Caki2 (cell line): ENCODE measurements at regions not wholly inside any gene's neighbourhood (a gene's known extent, or its start where the extent isn't known, plus 50 kb on each side); places are given as distances from the start of the nearest gene placed in this dataset.
"Not testable (repeated sequence)": the region's sequence is repeated elsewhere in the genome, so short reads cannot be mapped to it uniquely, and the experiment has no call there.

ENCODE experiments used
- DNase-seq: peaks from one replicate; pipeline ENCODE4 v3.0.0-alpha.2; 2015; ENCODE audit warnings: low read depth
- in situ Hi-C: cut with HindIII; loops from 2 replicates; pipeline ENCODE4 v1.10.0; 2016; ENCODE audit warnings: low sequenced_read_pairs, low pct_unique_long_range_greater_than_20kb, mixed read lengths

DNA sequence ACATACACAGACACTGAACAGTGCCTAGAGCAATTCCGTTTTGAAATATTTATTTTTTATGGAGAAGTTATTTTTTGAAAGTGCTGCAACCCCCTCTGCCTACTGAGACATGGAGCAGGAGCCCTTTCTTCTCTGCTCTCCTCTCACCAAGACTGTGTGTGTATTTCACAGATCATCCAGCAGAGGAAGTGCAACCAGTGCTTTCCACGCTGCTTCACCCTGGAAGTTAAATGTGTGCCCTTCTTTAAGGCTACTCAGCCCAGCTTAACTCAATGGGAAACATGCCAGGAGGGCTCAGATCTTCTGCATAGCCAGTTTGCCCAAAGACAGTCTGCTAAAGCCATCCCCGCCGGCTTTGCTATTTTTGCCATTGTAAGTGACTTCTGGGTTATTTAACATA lies 606.3 kb downstream of the TLE1 start:
- no peak for DNase-seq
- in situ Hi-C loops: no loop called here

DNA sequence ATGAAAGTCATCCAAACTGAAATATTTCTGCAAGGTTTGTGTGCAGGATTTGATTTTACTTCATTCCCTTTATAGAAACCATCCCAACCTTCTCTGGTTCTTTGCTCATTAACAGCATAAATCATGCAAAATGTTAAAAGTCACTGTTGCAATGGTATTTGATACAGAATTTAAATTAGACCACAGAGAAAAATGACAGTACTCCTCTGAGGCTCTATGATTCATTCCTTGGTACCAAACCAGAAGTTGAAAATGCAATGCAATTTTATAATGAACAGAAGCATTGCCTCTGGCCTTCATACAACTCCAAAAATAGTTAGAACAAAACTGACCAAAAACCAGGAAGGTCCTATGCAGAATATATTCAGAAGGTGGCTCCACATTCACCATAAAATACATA lies 607.1 kb downstream of the TLE1 start:
- DNase-seq: no peak
- in situ Hi-C loops: no loop called here

DNA sequence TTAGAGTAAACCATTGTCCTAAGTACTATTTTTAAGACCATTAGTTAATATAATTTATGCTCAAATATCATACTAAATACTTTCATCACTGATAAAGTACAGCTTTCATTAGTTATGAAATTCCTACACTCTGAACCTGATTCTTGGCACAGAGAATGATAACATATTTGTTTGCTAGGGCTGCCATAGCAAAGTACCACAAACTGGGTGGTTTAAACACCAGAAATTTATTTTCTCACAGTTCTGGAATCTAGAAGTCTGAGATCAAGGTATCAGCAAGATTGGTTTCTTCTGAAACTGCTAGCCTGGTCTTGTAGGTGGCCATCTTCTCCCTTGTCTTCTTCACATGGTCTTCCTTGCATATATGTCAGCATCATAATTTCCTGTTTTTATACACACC lies 608.4 kb downstream of the TLE1 start:
- DNase-seq: no peak
- in situ Hi-C loops: no loop called here

DNA sequence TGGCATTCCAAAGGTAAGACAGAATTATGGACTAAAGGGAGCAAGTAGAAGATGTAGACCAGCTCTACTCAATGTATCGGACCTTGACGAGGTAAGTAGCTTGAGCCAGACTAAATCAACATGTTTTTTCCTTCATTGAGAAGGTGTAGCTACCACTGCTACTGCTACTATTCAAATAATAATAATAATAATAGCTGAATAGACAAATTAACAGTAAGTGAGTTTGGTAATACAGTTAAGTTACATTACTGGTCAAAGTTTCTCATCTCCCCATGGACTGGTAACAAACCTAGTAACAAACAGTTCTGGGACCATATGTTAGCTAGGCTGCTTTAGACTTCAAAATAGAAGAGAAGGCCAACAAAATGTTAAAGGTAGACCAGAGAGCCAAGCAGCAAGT lies 609.2 kb downstream of the TLE1 start:
- no peak for DNase-seq
- in situ Hi-C loops: no loop called here

DNA sequence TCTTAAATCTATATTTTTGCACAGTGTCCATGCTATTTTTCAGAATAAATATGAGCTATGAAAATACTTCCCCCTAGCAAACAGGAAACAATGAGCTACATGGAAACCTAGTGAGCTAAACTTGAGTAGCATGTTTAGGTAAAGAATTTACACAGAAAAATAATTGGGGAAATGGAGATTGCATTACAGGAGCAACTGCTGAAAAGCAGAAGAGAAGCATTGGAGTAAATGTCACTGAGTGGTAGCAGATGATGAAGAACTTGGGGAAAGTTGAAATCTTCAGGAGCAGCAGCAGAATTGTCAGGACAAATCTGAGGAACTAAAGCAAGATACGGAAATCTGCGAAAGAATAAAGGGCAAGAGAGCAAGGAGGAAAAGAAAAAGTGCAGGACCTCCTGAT lies 610.3 kb downstream of the TLE1 start:
- no peak for DNase-seq
- in situ Hi-C loops: no loop called here

DNA sequence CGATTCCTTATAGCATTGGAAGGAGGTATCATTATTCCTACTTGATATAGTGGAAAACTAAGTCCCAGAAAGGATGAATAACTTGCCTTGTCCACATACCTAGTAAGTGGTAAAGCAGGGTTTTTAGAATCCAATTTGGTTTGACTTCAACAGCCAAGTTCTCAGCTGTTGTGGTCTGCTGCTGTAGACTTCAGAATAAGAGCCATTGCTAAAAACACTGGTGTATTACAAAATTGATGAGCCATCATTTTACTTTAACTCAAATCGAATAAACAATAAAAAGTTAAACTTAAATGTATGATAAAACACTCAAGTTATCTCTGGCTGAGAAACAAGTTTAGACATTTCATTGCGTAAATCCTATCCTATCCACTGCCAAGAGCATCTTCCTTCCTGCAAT lies 610.8 kb downstream of the TLE1 start:
- no peak for DNase-seq
- in situ Hi-C loops: no loop called here

DNA sequence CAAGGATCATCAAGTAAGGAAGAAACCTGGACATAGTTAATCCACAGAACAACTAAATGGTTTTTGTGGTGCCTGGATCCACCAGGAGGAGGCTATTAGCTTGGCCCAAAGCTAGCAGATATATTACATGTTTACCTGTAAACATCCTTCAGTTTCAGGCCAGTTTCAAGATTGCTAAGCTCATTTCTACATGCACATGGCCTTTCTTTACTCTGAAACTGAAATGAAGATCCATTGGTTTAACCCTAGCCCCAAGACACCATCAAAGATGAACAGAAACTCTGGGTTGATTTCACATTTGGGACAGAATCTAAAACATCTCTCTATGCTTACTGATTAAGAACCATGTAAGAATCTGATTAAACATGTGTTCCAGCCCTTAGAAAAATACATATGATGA lies 611.8 kb downstream of the TLE1 start:
- no peak for DNase-seq
- in situ Hi-C loops: no loop called here

DNA sequence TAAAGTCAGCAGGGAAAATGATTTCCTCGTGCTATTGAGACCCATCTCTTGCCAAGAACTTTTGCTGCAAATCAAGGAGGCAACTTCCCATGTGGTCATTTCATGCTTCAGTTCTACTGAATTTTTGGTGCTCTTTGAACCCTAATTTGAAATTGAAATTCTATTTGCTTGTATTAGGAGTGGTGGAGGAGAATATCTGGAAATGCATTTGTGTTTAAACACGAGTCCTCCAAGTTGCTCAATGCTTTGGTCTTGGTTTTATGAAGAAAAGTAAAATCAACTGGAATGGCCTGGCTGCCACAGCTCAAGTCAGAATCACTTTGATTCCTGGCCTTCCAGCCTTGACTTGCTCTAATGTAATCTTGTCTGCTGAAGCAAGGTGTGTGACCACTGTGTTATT lies 613.2 kb downstream of the TLE1 start:
- in situ Hi-C loops: no loop called here
- no peak for DNase-seq

DNA sequence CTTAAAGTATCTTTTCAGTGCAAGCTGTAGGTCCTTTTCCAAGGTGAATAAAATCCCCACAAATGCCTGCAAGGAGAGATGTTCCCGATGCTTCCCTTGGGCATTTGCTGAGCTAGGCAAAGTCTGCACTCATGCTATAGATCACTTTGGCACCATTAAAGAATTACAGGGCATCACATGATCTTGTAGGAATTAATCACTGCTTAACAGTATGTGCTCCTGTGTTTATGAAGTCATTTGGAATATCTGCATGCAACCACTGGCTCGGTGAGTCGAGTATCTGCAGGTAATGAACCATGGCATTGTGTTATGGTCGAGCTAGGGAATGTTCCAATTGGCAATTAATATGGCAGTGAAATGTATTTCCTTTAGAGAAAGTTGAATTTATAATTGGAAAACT lies 615.1 kb downstream of the TLE1 start:
- peak; percentile 22 for DNase-seq
- in situ Hi-C loops: no loop called here

DNA sequence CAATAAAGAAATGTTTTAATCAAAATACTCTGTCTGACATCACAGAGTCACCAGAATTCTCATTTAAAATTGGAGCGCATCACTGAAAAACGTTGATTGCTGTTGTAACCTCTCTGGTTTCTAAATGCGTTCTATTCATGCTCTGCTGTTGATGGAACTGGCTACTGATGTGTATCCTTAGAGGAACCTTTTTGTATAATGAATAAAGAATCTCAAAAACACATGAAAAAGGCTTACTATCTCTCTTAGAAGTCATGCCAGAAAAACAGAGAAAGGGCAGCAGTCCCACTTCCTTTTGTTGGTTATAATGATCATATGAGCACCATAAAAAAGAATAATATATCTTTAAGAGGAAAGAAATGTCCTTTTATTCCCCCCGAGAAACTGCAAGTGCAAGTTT lies 615.5 kb downstream of the TLE1 start:
- in situ Hi-C loops: no loop called here
- DNase-seq: no peak

DNA sequence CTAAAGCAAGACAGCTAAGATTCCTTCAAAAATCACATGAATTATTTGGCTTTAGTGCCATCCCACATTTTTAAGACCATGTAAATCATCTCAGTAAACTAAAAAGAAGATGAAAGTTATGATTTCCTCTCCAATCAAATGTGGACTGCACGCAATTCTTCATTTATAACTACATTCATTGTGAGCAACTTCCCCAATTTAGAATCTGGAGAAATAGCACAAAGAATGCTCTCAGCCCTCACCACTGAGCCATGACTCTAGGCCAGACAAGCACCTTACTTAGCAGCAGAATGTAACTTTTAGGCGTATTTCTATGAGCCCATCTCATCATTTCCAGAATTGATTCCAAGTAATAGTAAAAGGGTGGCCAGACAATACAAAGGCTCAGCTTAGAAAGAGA lies 616.6 kb downstream of the TLE1 start:
- no peak for DNase-seq
- in situ Hi-C loops: no loop called here

DNA sequence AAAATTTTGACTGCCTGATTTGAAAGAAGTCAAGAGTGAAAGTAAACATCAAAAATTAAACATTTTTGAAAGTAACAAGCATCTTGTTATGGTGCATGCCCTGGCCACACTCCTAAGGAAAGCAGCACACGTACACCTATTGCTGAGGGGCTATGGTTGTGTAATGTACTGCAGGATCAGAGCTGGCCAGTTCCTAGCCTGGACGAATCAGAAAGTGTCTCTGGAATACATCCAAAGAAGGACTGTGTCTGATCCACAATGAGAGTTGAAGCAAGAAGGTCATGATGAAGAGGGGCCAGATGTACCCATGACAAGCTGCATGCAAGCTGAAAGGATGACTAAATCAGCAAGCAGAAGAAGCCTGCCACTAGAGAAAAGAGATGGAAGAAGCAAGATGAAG lies 618.2 kb downstream of the TLE1 start:
- in situ Hi-C loops: no loop called here
- no peak for DNase-seq

DNA sequence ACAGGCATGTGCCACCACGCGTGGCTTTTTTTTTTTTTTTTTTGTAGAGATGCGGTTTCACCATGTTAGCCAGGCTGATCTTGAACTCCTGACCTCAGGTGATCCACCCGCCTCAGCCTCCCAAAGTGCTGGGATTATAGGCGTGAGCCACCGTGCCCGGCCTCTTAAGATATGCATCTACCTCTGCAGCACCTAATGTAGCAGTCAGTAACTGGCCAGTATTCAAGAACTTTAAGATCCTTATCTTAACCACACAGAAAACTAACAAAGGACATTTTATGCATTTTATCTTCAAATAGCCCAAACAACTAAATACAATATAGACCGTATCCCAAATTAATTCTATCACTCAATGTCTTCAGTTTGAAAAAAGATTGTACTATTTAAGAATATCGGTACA lies 618.7 kb downstream of the TLE1 start:
- DNase-seq: no peak
- in situ Hi-C loops: no loop called here

DNA sequence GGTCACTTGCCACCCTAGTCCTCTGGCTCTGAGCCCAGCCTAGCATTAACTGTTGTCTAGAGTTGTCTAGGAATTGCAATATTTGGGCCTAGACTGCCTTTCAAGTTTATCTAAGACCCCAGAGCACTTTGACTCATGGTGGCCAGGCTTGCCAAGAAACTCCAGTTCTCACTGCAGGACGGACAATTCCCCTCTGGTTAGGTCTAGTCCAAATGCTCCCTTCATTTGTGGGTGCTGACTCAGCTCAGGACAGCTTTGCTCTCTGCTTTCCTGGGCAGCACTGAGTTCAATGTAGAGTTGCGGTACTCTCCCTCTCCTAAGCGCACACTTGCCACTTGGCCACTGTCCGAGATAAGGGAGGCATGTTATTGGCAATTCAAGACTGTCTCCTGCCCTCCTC lies 619.4 kb downstream of the TLE1 start:
- DNase-seq: no peak
- in situ Hi-C loops: no loop called here

DNA sequence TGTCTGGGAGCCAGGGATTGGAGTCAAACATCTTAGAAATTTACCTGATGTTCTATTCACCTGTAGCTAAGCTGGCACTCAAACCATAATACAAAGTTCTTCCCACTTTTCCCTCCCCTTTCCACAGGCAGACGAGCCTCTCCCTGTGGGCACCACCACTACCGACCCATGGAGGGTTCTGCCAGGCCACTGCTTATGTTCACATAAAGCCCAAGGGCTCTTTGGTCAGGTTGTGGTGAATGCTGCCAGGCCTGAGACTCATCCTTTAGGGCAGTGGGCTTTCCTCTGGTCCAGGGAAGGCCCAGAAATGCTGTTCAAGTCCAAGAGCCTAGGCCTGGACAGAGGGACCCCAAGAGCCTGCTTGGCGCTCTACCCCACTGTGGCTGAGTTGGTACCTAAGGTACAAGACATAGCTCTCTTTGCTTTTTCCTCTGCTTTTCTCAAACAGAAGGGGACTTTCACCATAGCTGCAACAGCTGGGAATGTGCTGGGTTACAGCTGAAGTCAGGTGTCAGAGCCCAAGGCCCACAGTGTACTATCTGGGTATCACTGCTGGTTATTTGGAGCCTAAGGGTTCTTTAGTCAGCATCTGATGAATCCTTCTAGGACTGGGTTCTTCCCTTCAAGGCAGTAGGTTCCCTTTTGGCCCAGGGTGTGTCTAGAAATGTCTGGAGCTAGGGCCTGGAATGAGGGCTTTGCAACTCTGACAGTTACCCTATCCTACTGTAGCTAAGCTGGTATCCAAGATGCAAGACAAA lies 620.1 kb downstream of the TLE1 start:
- in situ Hi-C loops: no loop called here

DNA sequence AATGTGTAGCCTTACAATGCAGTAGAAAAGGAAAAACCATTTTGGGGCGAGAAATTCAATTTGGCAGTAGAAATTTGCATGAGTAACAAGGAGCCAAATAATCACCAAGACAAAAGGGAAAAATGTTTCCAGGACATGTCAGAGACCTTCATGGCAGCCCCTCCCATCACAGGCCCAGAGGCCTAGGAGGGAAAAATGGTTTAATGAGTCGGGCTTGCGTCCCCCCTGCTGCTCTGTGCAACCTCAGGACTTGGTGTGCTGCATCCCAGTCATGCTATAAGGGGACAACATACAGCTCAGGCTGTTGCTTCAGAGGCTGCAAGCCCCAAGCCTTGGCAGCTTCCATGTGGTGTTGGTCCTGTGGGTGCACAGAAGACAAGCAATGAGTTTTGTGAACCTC lies 626.4 kb downstream of the TLE1 start:
- in situ Hi-C loops, DNase-seq: not testable (repeated sequence)

More for the DNA sequence above, 620.1 kb downstream of the TLE1 start:
- no peak for DNase-seq

DNA sequence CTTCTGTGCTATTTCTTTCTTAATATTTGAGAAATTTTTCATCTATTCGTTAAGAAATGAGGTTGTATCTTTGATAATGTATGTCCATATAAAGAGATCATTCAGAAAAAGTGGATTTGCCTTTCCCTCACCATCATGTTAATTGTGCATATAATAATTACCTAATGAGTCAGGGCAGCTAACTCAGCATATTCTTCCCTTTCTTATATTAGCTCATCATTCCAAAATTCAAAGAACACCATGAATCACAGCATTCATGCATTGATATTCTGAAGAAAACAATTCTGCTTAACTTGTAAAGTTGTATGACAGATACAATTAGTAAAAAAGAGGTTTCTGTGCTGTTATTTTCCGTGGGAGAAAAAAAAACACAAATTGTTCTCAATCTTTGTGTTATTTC lies 630.6 kb downstream of the TLE1 start:
- in situ Hi-C loops: no loop called here
- no peak for DNase-seq

DNA sequence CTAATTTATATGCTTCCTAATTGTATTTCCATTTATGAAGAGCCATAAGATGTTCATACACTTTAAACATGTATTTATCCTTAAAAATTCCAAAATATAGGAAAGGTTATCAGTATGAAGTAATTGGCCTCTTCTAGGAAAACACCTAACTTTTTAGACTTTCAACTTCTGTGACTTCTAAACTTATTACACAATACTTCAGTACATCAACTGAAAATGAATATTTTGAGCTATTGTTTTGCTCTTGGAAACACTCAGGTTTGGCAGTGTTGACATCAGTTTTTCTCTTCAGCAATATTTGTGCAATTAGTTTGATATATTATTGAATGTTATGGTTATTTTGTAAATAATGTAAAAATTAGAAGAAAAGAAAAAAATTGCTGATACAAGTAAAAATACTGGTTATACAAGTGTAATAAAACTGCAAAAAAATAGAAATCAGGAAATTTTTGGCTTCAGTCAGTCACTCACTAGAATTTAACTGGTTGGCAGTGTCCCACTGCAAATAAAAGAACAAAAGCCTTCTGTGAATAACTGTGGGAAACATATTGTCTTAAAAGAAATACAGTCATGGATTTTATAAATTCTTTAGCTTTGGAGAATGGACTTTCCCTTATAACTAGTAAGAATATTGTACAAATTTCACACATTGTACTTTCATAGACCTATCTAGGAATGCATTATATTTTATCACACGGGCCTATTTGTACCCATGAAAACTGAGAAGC lies 635.9 kb downstream of the TLE1 start:
- in situ Hi-C loops: no loop called here
- DNase-seq: no peak

DNA sequence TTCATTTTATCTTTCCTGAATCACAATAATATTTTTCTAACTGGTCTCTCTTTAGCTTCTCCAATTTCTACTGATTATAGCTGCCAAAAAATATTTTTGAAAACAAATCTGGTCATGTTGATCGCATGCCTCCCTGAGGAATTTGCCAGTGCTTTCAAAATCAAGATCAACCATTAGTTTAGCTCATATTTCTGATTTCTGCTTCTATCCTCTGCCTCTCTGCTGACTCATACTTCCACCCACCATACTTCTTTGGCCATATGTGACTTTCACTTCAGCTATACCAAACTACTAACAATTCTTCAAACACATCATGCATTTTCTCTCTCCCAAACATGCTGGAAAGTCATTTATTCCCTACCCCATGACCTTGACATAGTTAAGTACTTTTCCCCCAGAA lies 636.5 kb downstream of the TLE1 start:
- no peak for DNase-seq
- in situ Hi-C loops: no loop called here

DNA sequence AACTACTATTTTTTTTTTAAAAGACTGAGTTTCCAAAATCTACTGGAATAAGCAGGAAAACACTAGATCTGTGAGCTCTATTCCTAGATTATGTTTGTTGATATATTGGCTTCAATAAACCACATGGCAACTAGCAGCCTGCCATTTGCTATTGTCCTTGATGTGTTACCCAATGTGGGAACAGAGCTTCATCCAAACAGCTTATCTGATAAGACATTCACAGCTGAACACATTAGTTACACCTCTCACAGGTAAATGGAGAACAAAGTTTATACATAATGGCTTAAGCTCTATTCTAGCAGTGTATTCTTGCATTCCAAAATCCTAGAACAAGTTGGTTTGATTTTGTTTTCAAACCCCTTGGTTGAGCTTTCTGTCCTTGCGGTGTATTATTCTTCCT lies 642.1 kb downstream of the TLE1 start:
- in situ Hi-C loops: no loop called here
- DNase-seq: no peak
